T-helper 1 cell treated with Interleukin-12 subunit alpha and Interleukin-12 subunit beta and Interleukin-4 antibody, amounts not matched to agents 30 μg/mL and 1 μg/mL, for 36 hours (primary cell): ENCODE measurements at regions not wholly inside any gene's neighbourhood (a gene's known extent, or its start where the extent isn't known, plus 50 kb on each side); places are given as distances from the start of the nearest gene placed in this dataset.
"Not testable (repeated sequence)": the region's sequence is repeated elsewhere in the genome, so short reads cannot be mapped to it uniquely, and the experiment has no call there.

ENCODE experiments used
- H3K27ac Mint-ChIP-seq: one replicate; pipeline ENCODE4 v1.8.0; 2021; ENCODE audit warnings: mild to moderate bottlenecking, mixed read lengths
- H3K27me3 Mint-ChIP-seq: one replicate; pipeline ENCODE4 v1.8.0; 2021; ENCODE audit warnings: low read depth, mixed read lengths
- H3K36me3 Mint-ChIP-seq: one replicate; pipeline ENCODE4 v1.8.0; 2021; ENCODE audit warnings: low read depth, mixed read lengths
- H3K4me1 Mint-ChIP-seq: one replicate; pipeline ENCODE4 v1.8.0; 2021; ENCODE audit warnings: low read depth, mixed read lengths
- H3K4me3 Mint-ChIP-seq: one replicate; pipeline ENCODE4 v1.8.0; 2021; ENCODE audit warnings: mild to moderate bottlenecking, moderate library complexity, mixed read lengths
- H3K9me3 Mint-ChIP-seq: one replicate; pipeline ENCODE4 v1.8.0; 2021; ENCODE audit warnings: mixed read lengths

DNA sequence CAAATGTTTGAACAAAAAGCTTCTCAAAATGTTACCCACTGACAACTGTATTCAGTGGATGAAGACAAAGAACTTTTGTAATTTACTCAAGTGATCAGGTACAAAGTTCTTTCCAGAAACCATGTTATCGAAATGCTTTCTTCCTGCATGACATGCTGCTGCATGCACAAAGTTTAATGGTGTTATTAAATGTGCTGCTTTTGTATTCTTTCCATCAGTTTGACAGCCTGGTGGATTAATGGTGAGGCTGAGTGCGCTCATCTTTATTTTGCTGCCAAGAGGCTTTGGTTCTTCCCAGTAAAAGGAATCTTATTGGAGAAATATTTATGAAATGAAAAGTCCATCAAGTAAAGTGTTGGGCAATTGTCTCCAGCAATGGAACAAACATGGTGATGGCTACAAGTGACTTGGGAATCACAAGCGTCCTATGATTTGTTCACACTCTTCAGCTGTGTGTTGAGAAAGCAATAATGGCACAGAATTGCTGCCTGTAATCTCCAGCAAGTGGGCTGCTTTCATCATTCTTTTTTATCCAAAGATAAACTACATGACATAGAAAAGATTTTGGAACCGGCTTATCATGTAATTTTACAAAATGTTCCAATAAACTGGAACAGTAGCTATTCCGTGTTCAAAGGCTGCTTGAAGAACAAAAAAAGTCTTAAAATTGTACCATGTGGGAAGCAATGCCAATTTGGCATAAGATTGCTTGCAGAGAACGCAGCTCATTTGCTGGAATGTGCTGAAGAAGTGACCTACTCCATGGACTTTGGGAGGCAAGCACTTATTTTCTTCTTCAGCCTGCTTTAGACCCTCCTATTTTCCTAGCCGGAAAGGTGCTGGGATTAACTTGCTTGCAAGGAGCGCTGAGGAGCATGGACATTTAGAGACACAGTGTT, 153.1 kb downstream of the HSD17B3 start:
- H3K27ac Mint-ChIP-seq, result no peak overlapping the region
- H3K9me3 Mint-ChIP-seq, result no peaks in the 10 kb centered on the region
- no peaks in the 10 kb centered on the region for H3K36me3 Mint-ChIP-seq
- no peak overlapping the region for H3K4me3 Mint-ChIP-seq
- H3K4me1 Mint-ChIP-seq, result peaks cover 33% of the 10 kb centered on the region
- H3K27me3 Mint-ChIP-seq, result peaks cover 27% of the 10 kb centered on the region

DNA sequence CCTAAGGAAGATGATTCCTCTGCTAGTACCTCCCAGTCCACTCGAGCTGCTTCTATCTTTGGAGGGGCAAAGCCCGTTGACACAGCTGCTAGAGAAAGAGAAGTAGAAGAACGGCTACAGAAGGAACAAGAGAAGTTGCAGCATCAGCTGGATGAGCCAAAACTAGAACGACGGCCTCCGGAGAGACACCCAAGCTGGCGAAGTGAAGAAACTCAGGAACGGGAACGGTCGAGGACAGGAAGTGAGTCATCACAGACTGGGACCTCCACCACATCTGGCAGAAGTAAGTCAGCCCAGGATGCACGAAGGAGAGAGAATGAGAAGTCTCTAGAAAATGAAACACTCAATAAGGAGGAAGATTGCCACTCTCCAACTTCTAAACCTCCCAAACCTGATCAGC, 154.9 kb downstream of the HSD17B3 start:
- Mint-ChIP-seq H3K4me1 (peaks cover 33% of the 10 kb centered on the region), H3K27ac (peak overlapping the region; percentile 56), H3K27me3 (peaks cover 30% of the 10 kb centered on the region), H3K4me3 (peak overlapping the region; percentile 65)
- not testable (repeated sequence) for H3K36me3 Mint-ChIP-seq, H3K9me3 Mint-ChIP-seq

- Mint-ChIP-seq H3K9me3 (no peaks in the 10 kb centered on the region), H3K27ac (no peak overlapping the region), H3K4me3 (no peak overlapping the region), H3K36me3 (no peaks in the 10 kb centered on the region), H3K4me1 (peaks cover 13% of the 10 kb centered on the region), H3K27me3 (peaks cover 24% of the 10 kb centered on the region)
These were observed 160.3 kb downstream of the HSD17B3 start for GRCh38 chr9:96141666-96142065.

DNA sequence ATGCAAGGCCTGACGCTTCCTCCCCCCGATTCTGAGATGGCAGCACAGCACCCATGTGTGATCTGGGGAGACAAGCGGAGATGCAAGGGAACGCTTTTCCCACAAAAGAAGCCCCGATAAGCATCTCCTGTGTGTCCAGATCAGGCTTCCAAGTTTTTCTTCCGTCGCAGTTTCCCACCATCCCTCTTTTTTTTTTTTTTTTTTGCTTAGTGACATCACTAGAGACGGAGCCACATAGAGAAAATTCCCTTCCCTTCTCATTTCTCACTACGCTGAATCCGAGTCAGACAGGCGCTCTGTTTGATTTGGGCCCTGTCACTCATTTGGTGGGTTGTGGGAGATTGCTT, 160.9 kb downstream of the HSD17B3 start:
- no peaks in the 10 kb centered on the region for H3K36me3 Mint-ChIP-seq
- H3K4me3 Mint-ChIP-seq, result no peak overlapping the region
- peaks cover 19% of the 10 kb centered on the region for H3K27me3 Mint-ChIP-seq
- no peaks in the 10 kb centered on the region for H3K9me3 Mint-ChIP-seq
- peaks cover 9% of the 10 kb centered on the region for H3K4me1 Mint-ChIP-seq
- no peak overlapping the region for H3K27ac Mint-ChIP-seq

DNA sequence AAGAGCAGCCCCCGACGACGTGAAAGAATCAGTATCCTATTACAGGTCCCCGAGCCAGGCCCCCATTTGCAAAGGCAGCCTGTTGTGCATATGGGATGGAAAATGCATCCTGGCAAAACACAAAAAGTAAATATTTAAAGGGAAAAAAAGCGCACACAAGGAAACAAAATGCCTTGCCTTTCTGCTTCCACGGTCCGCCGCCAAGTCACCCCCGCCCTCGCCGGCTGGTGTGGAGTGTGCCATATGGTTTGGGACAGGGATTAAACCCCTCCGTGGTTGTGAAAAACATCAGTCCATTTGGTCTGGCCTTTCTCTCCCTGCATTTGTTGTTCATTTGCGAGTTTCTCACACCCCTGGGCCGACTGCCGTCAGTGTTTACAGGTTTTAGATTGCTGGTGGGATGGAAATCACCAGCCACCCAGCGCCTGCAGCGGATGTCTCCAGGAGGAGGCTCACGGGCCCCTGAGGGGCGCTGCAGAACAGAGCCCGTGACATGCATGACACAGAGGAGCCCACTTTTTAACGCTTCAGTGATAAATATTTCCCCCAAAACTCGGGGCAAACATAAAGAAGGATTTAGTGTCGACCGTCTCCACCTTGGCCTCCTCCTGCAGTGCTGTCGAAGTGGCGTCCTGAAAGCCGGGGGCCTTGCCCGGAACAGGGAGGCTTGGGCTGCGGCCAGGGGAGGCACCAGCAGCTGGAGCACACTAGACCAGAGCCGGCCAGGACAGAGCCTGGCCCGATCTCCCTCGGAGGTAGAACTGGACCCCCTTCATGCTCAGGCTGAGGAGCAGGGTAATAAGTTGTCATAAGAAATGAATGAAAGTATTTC, 161.5 kb downstream of the HSD17B3 start:
- Mint-ChIP-seq H3K27ac (no peak overlapping the region), H3K4me1 (peaks cover 14% of the 10 kb centered on the region), H3K36me3 (no peaks in the 10 kb centered on the region), H3K27me3 (peaks cover 19% of the 10 kb centered on the region), H3K9me3 (no peaks in the 10 kb centered on the region), H3K4me3 (no peak overlapping the region)

DNA sequence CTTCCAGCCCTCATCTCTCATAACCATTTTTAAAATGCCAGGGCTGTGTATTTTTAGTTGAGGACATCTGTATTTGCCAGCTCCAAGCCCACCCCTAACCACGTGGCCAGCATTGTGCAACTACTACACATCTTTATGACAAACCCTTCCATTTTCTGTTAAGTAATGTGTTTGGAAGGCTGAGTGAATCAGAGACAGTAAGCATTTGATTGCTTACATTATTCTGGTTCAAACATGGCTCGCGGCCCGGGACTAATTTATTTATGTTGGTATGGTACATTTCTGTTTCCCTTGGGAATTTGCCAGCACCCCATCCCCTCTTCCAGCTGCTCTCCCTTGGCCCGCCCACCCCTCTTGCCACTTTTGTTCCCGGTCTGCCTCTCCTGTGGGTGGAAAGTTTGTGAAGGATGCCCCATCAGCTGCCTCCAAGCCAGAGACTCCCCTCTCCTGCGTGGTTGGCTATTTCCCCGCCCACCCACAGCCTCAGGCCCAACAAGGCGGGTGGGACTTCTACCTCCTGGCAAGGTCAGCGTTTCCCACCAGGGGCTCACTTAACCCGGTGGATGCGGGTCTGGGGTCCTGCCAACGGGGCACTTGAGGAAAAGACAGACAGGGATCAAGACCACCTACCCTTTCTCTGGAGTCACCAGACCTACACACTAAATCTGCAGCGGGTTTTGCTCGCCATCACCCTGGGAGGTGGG, 162.2 kb downstream of the HSD17B3 start:
- Mint-ChIP-seq H3K4me3 (no peak overlapping the region), H3K36me3 (no peaks in the 10 kb centered on the region), H3K9me3 (no peaks in the 10 kb centered on the region), H3K27me3 (peaks cover 16% of the 10 kb centered on the region), H3K4me1 (peaks cover 19% of the 10 kb centered on the region), H3K27ac (no peak overlapping the region)

- Mint-ChIP-seq H3K4me3 (no peak overlapping the region), H3K4me1 (peaks cover 20% of the 10 kb centered on the region), H3K27me3 (peaks cover 8% of the 10 kb centered on the region), H3K36me3 (no peaks in the 10 kb centered on the region), H3K27ac (no peak overlapping the region), H3K9me3 (peaks cover 2% of the 10 kb centered on the region)
These were observed 163.4 kb downstream of the HSD17B3 start for GRCh38 chr9:96138616-96139015.

DNA sequence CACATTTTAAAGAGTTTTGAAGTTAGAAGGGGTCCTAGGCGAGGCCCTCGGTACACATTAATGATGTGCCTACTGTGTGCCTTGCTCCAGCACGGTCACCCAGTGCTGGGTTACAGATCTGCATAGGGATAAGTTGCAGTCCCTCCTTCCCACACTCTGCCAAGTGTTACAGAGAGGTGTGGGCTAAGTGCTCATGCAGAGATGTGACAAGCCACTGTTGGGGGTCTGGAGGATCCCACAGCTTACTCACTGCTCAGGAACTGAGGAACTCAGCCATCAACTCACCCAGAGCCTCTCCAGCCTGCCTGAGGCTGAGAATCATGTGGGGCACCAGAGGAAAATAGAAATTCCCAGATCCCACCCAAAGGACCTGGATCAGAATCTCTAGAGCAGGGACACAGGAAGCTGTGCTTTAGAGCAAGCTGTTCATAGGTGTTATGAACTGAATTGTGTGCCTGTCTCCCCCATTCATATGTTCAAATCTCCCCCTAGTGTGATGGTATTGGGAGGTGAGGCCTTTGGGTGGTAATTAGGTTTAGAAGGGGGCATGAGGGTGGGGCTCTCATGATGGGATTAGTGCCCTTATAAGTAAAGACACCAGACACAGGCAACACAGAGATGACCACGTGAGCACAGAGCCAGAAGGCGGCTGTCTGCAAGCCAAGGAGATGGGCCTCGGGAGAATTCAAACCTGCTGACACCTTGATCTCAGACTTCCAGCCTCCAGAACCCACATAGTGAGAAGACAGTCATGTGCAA, 164.1 kb downstream of the HSD17B3 start:
- peaks cover 20% of the 10 kb centered on the region for H3K4me1 Mint-ChIP-seq
- H3K27ac Mint-ChIP-seq, result peak overlapping the region; percentile 29
- H3K27me3 Mint-ChIP-seq, result peaks cover 7% of the 10 kb centered on the region
- peaks cover 8% of the 10 kb centered on the region for H3K9me3 Mint-ChIP-seq
- no peak overlapping the region for H3K4me3 Mint-ChIP-seq
- peaks cover under 1% of the 10 kb centered on the region for H3K36me3 Mint-ChIP-seq

GRCh38 chr9:96136992-96137670, 164.8 kb downstream of the HSD17B3 start:
- Mint-ChIP-seq H3K4me3 (peak overlapping the region; percentile 33), H3K4me1 (peaks cover 20% of the 10 kb centered on the region), H3K27ac (peak overlapping the region; percentile 29), H3K36me3 (peaks cover 2% of the 10 kb centered on the region), H3K9me3 (peaks cover 10% of the 10 kb centered on the region), H3K27me3 (peaks cover 10% of the 10 kb centered on the region)

DNA sequence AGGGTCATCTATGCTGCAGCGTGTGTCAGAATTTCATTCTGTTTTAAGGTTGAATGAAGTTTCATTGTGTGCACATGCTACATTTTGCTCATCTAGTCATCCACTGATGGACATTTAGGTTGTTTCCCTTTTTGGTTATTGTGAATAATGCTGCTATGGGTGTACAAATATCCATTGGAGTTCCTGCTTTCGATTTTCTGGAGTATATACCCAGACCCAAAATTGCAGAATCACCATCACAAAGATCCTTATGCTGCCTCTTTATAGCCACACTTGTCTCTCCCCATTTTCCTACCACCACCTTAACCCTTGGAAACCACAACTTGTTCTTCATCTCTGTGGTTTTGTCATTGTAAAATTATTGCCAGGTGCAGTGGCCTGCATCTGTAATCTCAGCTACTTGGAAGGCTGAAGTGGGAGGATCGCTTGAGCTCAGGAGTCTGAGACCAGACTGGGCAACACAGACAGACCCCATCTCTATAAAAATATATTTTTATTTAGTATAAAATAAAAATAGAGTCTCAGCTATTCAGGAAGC, 166.2 kb downstream of the HSD17B3 start:
- Mint-ChIP-seq H3K27me3 (peaks cover 9% of the 10 kb centered on the region), H3K4me3 (no peak overlapping the region), H3K9me3 (peaks cover 10% of the 10 kb centered on the region), H3K36me3 (peaks cover 2% of the 10 kb centered on the region), H3K27ac (no peak overlapping the region), H3K4me1 (peaks cover 20% of the 10 kb centered on the region)

- Mint-ChIP-seq H3K4me3 (no peak overlapping the region), H3K4me1 (peaks cover 20% of the 10 kb centered on the region), H3K36me3 (peaks cover 2% of the 10 kb centered on the region), H3K9me3 (peaks cover 10% of the 10 kb centered on the region), H3K27ac (no peak overlapping the region), H3K27me3 (peaks cover 9% of the 10 kb centered on the region)
These were observed 166.8 kb downstream of the HSD17B3 start for GRCh38 chr9:96135076-96135752.

- peaks cover 10% of the 10 kb centered on the region for H3K9me3 Mint-ChIP-seq
- peaks cover 12% of the 10 kb centered on the region for H3K27me3 Mint-ChIP-seq
- peaks cover 2% of the 10 kb centered on the region for H3K36me3 Mint-ChIP-seq
- no peak overlapping the region for H3K27ac Mint-ChIP-seq
- peaks cover 20% of the 10 kb centered on the region for H3K4me1 Mint-ChIP-seq
- no peak overlapping the region for H3K4me3 Mint-ChIP-seq
These were observed 168.5 kb downstream of the HSD17B3 start for GRCh38 chr9:96133321-96134021.
